GM21390 (cell line): ENCODE measurements at regions not wholly inside any gene's neighbourhood (a gene's known extent, or its start where the extent isn't known, plus 50 kb on each side); places are given as distances from the start of the nearest gene placed in this dataset.
"Not testable (repeated sequence)": the region's sequence is repeated elsewhere in the genome, so short reads cannot be mapped to it uniquely, and the experiment has no call there.

ENCODE experiments used
- ATAC-seq: cut with Tn5 transposase; IDR thresholded peaks from one replicate; pipeline ENCODE4 v1.9.1; 2021; ENCODE audit not compliant: unreplicated experiment

DNA sequence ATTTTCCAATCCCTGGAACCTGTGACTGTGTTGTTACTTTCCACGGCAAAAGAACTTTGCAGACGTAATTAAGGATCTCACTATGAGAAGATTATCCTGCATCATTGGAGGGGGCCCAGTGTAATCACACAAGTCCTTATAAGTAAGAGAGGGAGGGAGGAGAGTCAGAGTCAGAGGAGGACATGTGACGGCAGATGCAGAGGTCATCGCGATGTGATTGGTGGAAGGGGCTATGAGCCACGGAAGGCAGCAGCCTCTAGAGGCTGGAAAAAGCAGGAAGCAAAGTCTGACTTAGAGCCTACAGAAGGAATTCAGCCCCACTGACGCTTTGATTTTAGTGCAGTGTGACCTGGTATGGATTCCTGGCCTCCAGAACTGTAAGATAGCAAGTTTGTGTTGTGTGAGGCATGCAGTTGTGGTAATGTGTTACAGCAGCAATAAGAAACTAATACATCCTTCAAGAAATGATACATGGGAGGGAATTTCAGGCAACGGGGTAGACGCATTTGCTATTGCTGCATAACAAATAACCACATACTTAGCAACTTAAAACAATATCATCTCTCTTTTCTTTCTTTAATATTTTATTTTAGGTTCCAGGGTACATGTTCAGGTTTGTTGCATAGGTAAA, 112.7 kb upstream of the SERPINE2 start:
- no peak for ATAC-seq

DNA sequence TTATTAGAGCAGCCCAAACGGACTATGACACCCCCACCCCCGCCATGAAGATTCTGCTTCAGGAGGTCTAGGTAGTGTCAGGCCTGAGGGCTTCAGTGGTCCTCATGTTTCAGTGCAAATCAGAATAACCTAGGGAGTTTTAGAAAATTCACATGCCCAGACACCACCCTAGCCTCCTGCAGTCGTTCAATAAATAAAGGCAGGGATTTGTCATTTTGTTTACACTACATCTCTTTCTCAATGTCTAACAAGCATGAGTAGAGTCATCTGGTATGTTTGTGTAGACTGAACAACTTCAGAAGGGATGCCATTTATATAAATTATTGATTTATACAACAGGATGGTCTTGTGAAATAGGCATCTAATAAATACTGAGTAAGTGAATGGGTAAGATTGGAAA, 112.1 kb upstream of the SERPINE2 start:
- no peak for ATAC-seq

DNA sequence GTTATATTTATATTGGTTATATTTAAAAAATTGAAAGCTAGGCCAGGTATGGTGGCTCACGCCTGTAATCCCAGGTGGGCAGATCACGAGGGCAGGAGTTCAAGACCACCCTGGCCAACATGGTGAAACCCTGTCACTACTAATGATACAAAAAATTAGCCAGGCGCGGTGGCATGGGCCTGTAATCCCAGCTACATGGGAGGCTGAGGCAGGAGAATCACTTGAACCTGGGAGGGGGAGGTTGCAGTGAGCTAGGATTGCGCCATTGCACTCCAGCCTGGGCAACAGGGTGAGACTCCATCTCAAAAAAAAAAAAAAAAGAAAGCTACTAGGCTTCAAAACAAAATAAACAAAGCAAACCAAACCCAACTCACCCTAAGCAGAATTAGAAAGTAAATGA, 109.0 kb upstream of the SERPINE2 start:
- not testable (repeated sequence) for ATAC-seq

DNA sequence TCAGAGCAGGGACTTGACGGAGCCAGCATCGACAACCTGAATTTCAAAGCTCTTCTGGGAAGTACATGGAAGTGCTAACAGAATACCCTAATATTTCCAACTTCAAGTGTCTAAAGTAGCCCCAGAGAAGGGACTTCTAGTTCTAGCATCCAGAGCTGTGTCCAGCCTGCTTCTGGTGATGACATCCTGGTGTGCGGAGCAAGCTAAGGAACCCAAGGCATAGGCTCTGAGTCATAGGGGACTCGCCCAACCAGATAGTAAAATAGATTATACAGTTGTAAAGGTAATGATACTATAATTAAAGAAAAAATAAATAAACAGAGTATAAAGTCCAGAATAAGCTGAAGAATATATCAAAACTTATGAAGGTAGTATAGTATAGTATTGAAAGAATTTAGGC, 108.1 kb upstream of the SERPINE2 start:
- ATAC-seq = no peak

DNA sequence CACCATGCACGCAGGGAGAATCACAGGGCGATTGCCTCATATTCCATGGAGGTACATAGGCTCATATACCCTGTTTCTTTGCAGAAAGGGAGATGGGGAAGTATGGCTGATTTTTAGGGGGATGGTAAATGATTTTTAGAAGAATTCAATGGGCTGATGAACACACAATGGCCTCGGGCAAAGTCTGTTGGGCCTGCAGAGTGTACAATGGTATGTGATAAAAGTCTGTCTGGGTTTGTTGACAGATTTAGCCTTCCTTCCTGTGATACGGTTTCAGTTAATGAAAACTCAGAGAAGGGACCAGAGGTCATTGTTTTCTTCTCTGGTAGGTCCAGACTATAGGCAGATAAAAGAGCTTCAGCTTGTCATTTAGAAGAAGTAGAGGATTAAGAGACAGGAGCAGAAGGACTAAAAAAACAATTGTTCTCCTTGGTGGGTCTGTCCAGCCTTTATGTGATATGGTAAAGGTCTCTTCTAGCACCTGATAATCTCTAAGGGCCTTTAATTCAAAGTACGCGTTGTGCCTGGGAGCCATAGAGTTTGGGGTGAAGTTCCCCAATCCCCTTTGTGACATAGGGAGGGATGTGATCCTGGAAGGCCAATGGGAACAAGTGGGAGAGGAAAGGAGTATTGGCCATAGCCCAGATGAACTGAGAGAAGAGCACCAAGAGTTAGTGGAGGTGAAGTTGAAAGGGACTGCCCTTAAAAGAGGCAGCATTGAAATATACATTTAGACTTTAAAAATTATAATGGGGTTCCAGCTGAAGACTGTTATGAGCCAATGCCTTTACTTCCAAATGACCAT, 107.5 kb upstream of the SERPINE2 start:
- no peak for ATAC-seq

DNA sequence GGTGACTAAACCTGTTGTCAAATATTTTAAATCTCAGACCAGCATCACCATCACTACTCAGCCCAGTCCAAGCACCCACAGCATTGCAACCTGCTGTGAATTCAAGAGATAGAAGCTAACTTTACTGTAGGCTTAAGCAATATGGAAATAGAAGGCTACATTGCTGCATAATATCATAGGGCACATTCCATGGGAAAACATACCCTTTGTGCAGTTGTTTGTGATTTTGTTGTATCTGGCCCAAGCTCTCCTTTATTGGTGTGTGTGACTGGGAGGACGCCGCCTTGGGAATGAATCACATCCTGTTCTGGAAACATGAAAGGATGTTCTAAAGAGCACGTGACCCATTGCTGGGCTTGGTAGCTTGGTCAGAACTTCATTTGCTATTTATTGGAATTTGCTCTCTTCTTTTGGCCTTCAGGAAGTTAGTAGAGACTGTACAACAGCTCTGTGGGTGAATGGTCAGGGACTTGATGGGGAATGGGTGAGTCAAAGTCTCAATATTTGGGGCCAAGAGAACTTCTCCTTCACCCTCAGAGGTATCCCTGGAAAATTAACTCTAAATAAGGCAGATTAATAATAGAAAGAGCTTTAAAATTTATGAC, 106.8 kb upstream of the SERPINE2 start:
- no peak for ATAC-seq

DNA sequence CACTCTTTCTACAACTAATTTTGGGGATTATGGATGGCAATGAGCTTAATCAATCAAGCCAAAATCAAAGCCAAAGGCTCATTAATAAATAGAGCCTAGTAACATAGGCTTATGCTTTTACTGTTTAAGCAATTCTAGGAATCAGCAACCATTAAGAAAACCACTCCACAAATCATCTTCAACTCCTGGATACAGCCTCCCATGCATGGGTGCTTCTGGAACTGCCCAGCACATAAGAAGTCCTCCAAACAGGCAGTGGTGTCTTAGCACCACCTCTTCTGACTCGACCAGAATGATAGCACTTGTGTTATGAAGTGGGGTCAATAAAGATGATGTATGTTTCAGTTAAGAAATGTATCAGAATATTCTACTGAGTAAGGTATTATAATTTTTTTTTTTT, 104.4 kb upstream of the SERPINE2 start:
- ATAC-seq = no peak

DNA sequence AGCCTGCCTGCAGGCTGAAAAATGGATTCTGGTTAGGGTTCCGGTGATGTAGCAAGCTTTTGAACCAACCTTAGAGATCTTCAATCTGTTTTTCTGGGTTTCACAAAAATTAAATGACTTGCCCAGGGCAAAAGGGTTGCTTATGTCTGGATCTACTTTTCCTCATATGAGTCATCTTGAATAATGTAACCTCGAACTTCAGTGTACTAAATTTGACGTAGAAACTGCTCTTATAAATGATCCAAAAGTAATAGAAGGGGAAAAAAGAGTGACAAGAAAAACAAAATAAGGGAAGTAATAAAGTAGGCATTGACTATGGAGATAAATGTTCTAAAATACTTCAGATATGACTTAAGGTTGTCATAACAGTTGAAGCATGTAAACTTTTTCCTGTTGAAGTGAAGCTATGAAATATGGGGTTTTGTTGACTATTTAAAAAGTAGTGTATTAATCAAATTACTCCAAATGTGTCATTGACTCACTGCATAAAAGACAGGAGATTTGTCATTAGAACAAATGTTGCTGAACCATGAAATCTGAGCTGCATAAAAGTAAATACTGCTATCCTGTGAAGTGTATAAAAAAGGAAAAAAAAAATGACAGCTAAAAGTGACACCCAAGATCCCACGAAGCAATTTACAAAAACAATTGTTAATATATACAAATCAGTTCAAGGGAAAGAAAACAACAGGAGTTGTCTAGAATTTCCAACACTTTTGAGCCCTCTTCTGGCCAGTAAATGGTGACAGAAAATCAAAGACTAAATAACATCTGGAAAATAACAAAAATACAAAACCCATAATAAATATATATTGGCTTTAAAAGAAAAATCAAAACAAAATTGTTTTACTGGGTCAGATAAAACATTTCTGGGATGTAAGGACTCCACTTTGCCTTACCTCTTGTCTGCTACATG, 103.6 kb upstream of the SERPINE2 start:
- ATAC-seq = no peak

DNA sequence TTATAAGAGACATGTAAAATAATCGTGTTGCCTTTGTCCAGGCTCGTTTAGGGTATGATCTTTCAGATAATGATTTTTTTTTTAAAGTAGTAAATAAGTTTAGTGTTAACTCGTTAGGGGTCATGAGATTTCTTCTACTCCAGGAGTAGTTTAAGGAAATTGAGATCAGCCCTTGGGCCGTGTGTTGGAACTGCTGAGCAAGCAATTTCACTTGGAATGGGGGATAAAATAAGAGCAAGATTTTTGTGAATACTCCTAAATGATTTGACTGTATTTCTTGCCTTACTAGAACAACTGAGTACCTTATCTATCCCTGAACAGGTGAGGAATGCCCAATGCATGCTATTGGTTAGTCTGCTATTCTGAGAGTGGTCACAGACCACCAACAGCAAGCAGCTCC, 102.2 kb upstream of the SERPINE2 start:
- no peak for ATAC-seq

DNA sequence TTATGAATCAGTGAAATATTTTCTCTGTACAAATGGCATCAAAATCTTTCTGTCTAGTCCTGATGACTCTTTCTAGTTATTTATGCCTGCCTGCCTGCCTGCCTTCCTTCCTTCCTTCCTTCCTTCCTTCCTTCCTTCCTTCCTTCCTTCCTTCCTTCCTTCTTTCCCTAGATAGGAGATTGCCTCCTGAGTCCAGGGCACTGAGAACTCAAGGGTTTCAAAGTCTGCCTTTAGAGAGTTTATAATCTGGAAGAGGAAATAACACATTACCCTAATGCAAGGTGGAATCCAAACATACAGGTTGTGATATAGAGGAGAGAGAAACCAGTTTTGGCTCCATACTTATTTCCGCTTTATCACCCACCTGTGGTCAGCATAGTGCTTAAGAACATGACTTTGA, 98.1 kb upstream of the SERPINE2 start:
- no peak for ATAC-seq

DNA sequence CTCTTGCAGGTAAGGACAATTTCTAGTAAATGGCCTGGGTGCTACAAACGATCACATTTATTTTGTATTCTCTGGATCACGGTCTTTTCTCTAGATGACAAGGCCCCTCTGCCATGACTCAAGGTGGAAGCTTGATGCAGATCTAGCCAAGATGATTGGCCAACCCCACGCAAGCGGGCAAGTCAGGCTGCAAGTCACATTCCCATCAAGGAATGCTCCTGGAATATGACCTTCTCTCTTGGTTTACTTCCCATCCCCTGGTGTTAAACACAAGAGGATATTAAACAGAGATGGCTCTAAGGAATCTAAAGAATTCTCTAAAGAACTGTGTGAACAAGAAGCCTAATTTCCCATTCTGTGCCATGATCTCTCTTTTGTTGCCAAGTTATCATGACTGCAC, 97.3 kb upstream of the SERPINE2 start:
- no peak for ATAC-seq

DNA sequence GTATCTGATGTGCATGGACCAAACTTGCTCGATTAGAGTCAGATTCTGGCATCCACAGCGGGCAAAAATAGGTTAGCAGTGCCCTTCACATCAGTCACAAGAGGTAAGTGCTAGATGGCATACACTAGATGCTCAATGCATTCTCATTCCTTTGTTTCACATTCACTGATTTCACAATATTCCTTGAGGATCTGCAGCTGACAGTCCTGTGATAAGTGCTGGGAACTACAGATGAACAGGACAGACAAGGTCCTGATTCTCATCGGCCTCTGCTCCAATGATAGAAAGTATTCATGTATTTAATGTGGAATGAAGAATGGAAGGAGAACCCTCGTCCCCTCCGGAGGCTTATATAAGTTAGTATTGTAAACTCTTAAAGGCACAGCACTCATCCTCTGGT, 96.8 kb upstream of the SERPINE2 start:
- no peak for ATAC-seq

DNA sequence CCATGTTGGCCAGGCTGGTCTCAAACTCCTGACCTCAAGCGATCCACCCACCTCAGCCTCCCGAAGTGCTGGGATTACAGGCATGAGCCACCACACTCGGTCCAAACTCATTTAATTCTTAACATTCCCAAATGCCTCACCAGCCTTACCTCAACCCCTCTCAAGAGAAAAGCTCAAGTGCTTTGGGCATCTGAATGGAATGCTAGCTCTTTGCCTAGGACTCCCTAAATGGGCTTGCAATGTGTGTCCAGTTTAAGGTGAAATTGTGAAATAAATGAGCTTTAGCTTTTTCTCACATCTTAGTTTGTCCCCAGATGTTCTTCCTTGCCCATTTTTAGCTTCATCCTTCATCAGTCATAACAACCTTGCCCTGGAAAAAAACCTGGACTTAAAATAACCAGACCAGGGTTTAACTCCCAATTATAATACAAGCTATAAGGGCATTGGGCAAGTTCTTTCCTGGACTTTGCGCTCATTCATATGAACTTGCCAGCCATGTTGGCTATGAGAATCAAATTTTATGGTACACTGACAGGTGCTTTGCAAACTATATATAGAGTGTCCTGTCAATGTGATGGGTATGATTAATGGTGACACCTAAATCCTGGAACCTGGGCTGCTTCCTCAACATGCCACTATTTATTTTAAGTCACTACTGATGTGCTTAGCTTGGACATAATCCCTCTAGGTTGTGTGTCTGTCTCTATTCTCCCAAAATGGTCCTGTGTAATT, 95.1 kb upstream of the SERPINE2 start:
- no peak for ATAC-seq

DNA sequence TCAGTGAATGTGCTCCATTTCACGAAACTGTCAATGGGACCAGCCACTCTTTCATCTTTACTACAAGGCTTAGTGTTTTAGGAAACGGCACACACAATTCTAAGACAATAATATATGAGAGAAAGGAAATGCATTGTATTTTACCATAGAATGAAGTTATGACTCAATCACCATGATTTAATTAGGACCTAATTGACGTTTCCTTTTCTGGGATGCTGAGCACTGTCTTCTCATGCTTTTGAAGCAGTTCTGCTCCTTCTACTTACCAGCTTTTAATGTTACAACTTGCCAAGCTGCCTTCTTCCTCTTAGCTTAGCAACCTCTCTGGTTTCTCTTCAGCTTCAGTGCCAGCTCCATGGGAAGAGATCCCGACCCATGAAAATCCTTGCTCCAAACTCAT, 94.3 kb upstream of the SERPINE2 start:
- no peak for ATAC-seq

DNA sequence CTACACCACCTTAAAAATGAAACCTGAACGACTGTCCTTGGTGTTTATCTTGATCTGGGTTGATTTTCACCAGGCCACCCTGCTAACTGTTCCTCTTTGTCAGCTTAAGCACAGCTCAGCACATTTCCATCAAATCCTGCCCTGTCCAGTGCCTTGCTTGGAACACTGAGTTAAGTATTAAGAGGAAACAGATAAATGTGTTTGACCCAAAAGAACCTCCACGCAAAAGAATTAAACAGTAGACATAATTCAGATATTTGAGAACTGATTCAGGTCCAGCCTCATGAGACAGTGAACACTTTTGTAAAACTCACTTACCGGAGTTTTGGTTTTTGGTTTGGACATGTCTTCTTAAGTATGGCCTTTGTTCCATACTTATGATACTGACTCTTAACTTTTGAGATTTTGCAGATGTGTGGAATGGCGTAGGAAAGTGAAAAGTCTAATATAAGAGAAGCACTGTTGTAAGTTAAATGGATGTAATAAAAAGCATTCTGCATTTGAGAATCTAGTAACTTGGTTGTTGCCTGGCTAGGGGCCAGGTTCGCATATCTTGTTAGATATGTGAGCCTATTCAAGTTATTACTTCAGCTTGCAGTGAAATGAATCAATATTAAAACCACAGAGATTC, 88.9 kb upstream of the SERPINE2 start:
- ATAC-seq = no peak

DNA sequence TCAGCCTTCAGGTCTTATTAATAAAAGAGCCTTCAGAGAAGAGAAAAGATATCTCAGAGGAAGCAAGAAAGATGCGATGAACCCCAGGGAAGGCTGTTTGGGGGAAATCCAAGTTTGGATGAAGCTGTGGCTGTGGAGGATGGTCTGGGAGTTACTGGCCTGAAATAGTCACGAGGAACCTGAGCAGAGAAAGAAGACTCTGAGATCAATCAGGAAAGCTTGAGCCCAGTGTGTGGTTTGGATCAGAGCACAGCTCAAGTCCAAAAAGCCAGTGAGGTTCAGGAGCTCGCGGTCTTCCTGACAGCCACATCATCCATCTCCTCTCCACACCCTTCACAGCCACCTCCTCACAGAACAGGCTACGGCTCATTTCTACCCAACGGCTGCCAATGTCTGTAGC, 87.4 kb upstream of the SERPINE2 start:
- no peak for ATAC-seq

DNA sequence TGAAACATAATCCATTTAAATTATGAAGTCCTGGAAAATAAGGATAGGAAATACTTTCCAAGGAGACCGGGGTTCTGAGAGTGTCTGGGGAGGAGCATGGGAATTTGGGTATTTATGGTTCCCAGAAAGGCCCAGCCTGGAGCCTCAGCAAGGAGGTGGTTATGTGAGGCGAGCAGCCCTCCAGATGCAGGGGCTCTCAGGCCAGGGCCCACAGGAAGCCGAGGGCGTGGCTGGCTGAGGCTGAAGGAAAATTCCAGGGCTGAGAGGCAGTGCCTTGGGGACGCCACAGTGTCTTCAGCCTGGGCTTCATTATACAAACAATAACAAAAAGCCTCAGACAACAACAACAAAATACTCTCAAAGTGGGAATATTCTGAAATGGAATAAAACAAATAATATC, 86.9 kb upstream of the SERPINE2 start:
- no peak for ATAC-seq

DNA sequence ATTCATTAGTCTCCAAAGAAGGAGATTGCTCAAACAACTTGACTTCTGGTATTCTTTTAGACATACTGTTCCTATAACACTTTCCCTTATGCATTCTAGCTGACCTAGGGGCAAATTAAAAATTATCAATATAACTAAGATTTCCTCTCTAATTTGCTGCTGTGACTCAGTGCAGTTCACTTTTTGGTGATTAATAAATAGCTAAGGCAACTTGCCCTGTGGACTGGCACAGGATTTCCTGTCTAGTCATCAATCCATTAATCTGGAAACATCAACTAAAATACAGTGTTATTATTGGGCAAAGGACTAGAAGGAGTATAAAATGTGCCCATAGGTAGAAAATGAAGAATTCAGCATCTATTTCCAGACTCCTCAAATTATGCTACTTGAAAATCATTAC, 83.5 kb upstream of the SERPINE2 start:
- no peak for ATAC-seq

DNA sequence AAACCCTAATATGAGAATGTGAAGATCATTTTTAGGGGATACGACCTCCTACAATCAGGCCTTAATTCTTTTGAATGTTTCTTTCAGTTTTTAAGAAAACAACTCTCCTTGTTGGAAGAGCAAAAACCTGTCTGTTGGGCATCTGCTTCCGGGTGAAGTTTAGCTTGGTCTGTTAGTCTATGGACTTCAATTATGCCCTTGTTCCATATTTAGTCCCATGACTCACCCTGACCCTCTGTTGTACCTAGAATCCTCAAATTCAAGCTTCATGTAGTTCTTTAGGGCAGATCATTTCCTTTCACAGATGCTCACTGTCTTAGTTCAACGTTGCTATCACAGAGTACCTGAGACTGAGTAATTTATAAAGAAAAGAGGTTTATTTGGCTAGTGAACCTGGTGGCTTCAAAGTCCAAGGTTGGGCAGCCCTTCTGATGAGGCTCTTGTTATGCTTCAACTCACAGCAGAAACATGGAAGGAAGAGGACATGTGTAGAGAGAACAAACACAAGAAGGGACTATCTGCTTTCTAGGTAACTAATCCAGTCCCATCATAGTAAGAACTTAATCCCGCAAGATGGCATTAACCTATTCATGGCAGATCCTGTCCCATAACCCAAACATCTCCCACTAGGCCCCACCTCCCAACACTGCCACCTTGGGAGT, 82.5 kb upstream of the SERPINE2 start:
- no peak for ATAC-seq

DNA sequence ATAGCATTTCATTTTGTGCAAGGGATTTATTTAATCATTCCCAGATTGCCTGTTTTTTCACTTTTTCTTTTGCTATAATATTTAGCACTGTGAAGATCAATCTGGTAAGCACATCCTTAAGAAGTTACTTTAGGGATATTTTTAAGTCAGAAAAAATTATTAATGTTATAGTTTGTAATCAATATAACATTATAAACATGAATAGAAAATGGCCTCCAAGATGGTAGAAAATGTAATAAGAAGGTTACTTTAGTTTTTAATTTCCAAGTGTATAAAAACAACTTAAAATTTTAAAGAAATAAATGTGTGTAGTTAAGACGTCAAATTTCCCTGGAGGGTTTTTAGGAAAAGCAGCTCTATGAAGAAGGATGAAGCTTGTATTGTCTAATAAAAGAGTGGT, 81.9 kb upstream of the SERPINE2 start:
- ATAC-seq = no peak
